ENCODE measurements at regions not wholly inside any gene's neighbourhood (a gene's known extent, or its start where the extent isn't known, plus 50 kb on each side); places are given as distances from the start of the nearest gene placed in this dataset.

- TF ChIP-seq POLR2A (IDR thresholded peaks at IDR 0.05) (no peak), POLR2AphosphoS5 (IDR thresholded peaks at IDR 0.05) (no peak), EP300 (IDR thresholded peaks at IDR 0.05) (no peak)
- TF ChIP-seq, protein P1, sequence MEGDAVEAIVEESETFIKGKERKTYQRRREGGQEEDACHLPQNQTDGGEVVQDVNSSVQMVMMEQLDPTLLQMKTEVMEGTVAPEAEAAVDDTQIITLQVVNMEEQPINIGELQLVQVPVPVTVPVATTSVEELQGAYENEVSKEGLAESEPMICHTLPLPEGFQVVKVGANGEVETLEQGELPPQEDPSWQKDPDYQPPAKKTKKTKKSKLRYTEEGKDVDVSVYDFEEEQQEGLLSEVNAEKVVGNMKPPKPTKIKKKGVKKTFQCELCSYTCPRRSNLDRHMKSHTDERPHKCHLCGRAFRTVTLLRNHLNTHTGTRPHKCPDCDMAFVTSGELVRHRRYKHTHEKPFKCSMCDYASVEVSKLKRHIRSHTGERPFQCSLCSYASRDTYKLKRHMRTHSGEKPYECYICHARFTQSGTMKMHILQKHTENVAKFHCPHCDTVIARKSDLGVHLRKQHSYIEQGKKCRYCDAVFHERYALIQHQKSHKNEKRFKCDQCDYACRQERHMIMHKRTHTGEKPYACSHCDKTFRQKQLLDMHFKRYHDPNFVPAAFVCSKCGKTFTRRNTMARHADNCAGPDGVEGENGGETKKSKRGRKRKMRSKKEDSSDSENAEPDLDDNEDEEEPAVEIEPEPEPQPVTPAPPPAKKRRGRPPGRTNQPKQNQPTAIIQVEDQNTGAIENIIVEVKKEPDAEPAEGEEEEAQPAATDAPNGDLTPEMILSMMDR (IDR thresholded peaks at IDR 0.05), result no peak
Measured at GRCh38 chr16:59567496-59567895, 833.4 kb upstream of the GOT2 start.

All from upper lobe of left lung (tissue), 4 donors.